Naive thymus-derived CD4-positive, alpha-beta T cell (primary cell): ENCODE measurements at regions not wholly inside any gene's neighbourhood (a gene's known extent, or its start where the extent isn't known, plus 50 kb on each side); places are given as distances from the start of the nearest gene placed in this dataset.
"Not testable (repeated sequence)": the region's sequence is repeated elsewhere in the genome, so short reads cannot be mapped to it uniquely, and the experiment has no call there.

ENCODE experiments used
- ATAC-seq: fragments of 150-1000 bp; cut with Tn5 transposase; 2 replicates; pipeline ENCODE4 v1.10.0; 2021; ENCODE audit warnings: mild to moderate bottlenecking, moderate library complexity
- CTCF ChIA-PET: fragments of 350-600 bp; sonication (Branson Sonifier 250); formaldehyde crosslinking; loops from one replicate; lab custom pipeline; 2021; ENCODE audit warnings: antibody characterized with exemption; lab: Charles Lee
- POLR2A ChIA-PET: fragments of 350-600 bp; sonication (Branson Sonifier 250); formaldehyde crosslinking; loops from one replicate; lab custom pipeline; 2021; ENCODE audit warnings: antibody characterized with exemption, inconsistent platforms; lab: Charles Lee
- DNase-seq, 9 donors: peaks; one replicate each; pipeline versions ENCODE4 v3.0.0 to v3.0.0-alpha.2; 2020 to 2022; ENCODE audit warnings: mixed read lengths in 1 of 9
- H3K27ac ChIP-seq: one replicate; pipeline ENCODE4 v1.7.0; 2013; ENCODE audit warnings: mild to moderate bottlenecking, low read depth, low read length, moderate library complexity
- H3K27me3 ChIP-seq, 2 donors: one replicate each; pipeline ENCODE4 v1.7.0; 2013; ENCODE audit warnings: low read length in 2 of 2, mild to moderate bottlenecking in 2 of 2, moderate library complexity in 2 of 2; ENCODE audit not compliant: control insufficient read depth in 2 of 2, insufficient read depth in 2 of 2
- H3K36me3 ChIP-seq, 3 experiments: 1 replicate in 2 of 3; 2 replicates in 1 of 3; pipeline ENCODE4 v1.7.0; 2013; ENCODE audit warnings: low read length in 3 of 3, mild to moderate bottlenecking in 3 of 3, moderate library complexity in 1 of 3; ENCODE audit not compliant: insufficient read depth in 3 of 3, control insufficient read depth in 2 of 3
- H3K4me1 ChIP-seq, 2 donors: one replicate each; pipeline ENCODE4 v1.7.0; 2013; ENCODE audit warnings: low read length in 2 of 2, mild to moderate bottlenecking in 2 of 2, moderate library complexity in 1 of 2; ENCODE audit not compliant: control insufficient read depth in 2 of 2, insufficient read depth in 2 of 2
- H3K4me3 ChIP-seq: 2 replicates; pipeline ENCODE4 v1.7.0; 2013; ENCODE audit warnings: mild to moderate bottlenecking, low read length
- H3K9me3 ChIP-seq, 3 experiments: 1 replicate in 2 of 3; 2 replicates in 1 of 3; pipeline ENCODE4 v1.7.0; 2013; ENCODE audit warnings: low read length in 3 of 3; ENCODE audit not compliant: control insufficient read depth in 2 of 3
- H3K27ac Mint-ChIP-seq, 9 donors: one replicate each; pipeline ENCODE4 v1.8.0; 2020 to 2022; ENCODE audit warnings: mixed read lengths in 9 of 9, mild to moderate bottlenecking in 8 of 9, moderate library complexity in 5 of 9, inconsistent platforms in 2 of 9
- H3K27me3 Mint-ChIP-seq, 5 donors: one replicate each; pipeline ENCODE4 v1.8.0; 2021 to 2022; ENCODE audit warnings: mixed read lengths in 5 of 5, mild to moderate bottlenecking in 1 of 5
- H3K36me3 Mint-ChIP-seq, 5 donors: one replicate each; pipeline ENCODE4 v1.8.0; 2020 to 2022; ENCODE audit warnings: mixed read lengths in 5 of 5, mild to moderate bottlenecking in 3 of 5, inconsistent platforms in 1 of 5
- H3K4me1 Mint-ChIP-seq, 7 donors: one replicate each; pipeline ENCODE4 v1.8.0; 2020 to 2022; ENCODE audit warnings: mixed read lengths in 7 of 7, mild to moderate bottlenecking in 3 of 7, inconsistent platforms in 1 of 7
- H3K4me3 Mint-ChIP-seq, 10 donors: one replicate each; pipeline ENCODE4 v1.8.0; 2020 to 2022; ENCODE audit warnings: mild to moderate bottlenecking in 10 of 10, mixed read lengths in 10 of 10, moderate library complexity in 6 of 10, inconsistent platforms in 2 of 10
- H3K9me3 Mint-ChIP-seq, 11 donors: one replicate each; pipeline ENCODE4 v1.8.0; 2020 to 2022; ENCODE audit warnings: mixed read lengths in 11 of 11, mild to moderate bottlenecking in 4 of 11, inconsistent platforms in 1 of 11, moderate library complexity in 1 of 11
- intact Hi-C, 2 donors: fragments of 100-400 bp; cut with micrococcal nuclease; formaldehyde crosslinking; loops; one replicate each; pipeline ENCODE4 v1.15.1; 2023

DNA sequence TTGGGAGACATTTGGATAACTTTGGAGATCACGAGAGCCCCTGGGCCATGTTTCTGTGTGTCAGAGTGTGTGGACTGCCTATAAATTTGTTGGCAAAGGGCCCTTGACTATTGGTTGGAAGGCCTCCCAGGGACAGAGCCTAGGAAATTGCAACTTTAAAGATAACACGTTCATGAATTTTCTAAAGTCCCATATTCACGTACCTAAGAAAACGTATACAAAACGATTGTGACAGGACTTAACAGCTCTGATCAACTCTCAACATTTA, 55.8 kb downstream of the DOP1B start:
- DNase-seq (no peak), ATAC-seq (no peak)
- peaks cover 1 to 13% (median 9%) of the 10 kb centered on the region in 7 donors for H3K4me1 Mint-ChIP-seq
- no peak overlapping the region for H3K4me3 ChIP-seq
- no peaks in the 10 kb centered on the region for H3K9me3 Mint-ChIP-seq
- H3K36me3 ChIP-seq: peaks cover 0 to 29% (median 9%) of the 10 kb centered on the region in 3 experiments
- no peaks in the 10 kb centered on the region for H3K27me3 Mint-ChIP-seq
- H3K4me1 ChIP-seq: no peaks in the 10 kb centered on the region
- no peaks in the 10 kb centered on the region for H3K27me3 ChIP-seq
- POLR2A ChIA-PET: no interaction called here
- H3K4me3 Mint-ChIP-seq: no peak overlapping the region
- H3K36me3 Mint-ChIP-seq: peaks cover 6 to 31% (median 13%) of the 10 kb centered on the region in 5 donors
- no peak overlapping the region for H3K27ac ChIP-seq
- intact Hi-C loops: no loop called here
- no peaks in the 10 kb centered on the region for H3K9me3 ChIP-seq
- H3K27ac Mint-ChIP-seq: no peak overlapping the region
- CTCF ChIA-PET: interaction anchor here (3.3 kb wide), 1 partner anchor 11 kb away, joined by 11 read pairs; no protein-coding TSS in a partner anchor

DNA sequence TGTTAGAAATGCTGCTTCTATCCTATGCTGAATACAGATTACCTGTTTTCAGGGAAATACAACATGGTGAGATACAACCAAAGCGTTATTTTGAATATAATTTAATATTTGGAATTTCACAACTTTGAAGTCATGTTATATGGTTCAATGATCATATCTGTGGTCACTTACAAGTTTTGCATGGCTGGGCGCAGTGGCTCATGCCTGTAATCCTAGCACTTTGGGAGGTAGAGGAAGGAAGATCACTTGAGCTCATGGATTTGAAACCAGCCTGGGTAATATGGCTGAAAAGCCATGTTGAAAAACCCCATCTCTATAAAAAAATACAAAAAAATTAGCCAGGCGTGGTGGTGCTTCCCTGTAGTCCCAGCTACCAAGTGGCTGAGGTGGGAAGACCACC, 57.9 kb downstream of the DOP1B start:
- H3K27ac Mint-ChIP-seq: no peak overlapping the region
- H3K27me3 Mint-ChIP-seq: no peaks in the 10 kb centered on the region
- H3K4me1 ChIP-seq: no peaks in the 10 kb centered on the region
- H3K27me3 ChIP-seq: no peaks in the 10 kb centered on the region
- POLR2A ChIA-PET: interaction anchor here (1.3 kb wide), 1 partner anchor 8 kb away, joined by 4 read pairs; no protein-coding TSS in a partner anchor
- H3K36me3 Mint-ChIP-seq: peaks cover 10 to 46% (median 24%) of the 10 kb centered on the region in 5 donors
- ATAC-seq (no peak), DNase-seq (no peak)
- intact Hi-C loops: no loop called here
- H3K4me1 Mint-ChIP-seq: peaks cover 1 to 7% (median 4%) of the 10 kb centered on the region in 7 donors
- H3K9me3 ChIP-seq: no peaks in the 10 kb centered on the region
- H3K4me3 Mint-ChIP-seq: no peak overlapping the region
- H3K27ac ChIP-seq: no peak overlapping the region
- CTCF ChIA-PET: interaction anchor here (0.6 kb wide), 1 partner anchor 117 kb away, joined by 3 read pairs; no protein-coding TSS in a partner anchor
- H3K4me3 ChIP-seq: no peak overlapping the region
- no peaks in the 10 kb centered on the region for H3K9me3 Mint-ChIP-seq
- peaks cover 0 to 39% (median 9%) of the 10 kb centered on the region in 3 experiments for H3K36me3 ChIP-seq

DNA sequence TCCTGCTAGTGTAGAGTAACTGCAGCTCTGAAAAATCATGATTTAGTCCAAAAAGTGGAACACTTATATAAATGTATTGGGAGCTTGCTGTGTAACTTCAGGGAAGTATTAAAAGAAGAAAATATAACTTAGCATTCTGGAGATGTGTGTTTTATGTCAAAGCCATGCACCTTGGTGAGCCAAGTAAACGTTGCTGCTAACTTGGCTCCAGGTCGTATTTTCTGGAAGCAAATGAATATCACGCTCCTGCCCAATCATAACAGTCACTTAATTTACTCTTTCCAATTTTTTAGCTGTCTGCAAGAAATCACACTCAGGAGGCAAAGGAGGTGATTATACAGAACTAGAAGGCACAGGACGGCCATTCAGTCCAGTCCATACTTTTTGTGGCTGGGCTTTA, 61.1 kb downstream of the DOP1B start:
- intact Hi-C loops: no loop called here
- Mint-ChIP-seq H3K27me3 (no peaks in the 10 kb centered on the region), H3K4me3 (no peak overlapping the region), H3K36me3 (peaks cover 5 to 30% (median 21%) of the 10 kb centered on the region in 5 donors), H3K4me1 (no peaks in the 10 kb centered on the region), H3K27ac (no peak overlapping the region), H3K9me3 (no peaks in the 10 kb centered on the region)
- CTCF ChIA-PET: no interaction called here
- Histone ChIP-seq H3K9me3 (no peaks in the 10 kb centered on the region), H3K27ac (no peak overlapping the region), H3K4me1 (no peaks in the 10 kb centered on the region), H3K4me3 (no peak overlapping the region), H3K36me3 (peaks cover 0 to 37% (median 9%) of the 10 kb centered on the region in 3 experiments), H3K27me3 (no peaks in the 10 kb centered on the region)
- DNase-seq (no peak), ATAC-seq (no peak)
- POLR2A ChIA-PET: no interaction called here

DNA sequence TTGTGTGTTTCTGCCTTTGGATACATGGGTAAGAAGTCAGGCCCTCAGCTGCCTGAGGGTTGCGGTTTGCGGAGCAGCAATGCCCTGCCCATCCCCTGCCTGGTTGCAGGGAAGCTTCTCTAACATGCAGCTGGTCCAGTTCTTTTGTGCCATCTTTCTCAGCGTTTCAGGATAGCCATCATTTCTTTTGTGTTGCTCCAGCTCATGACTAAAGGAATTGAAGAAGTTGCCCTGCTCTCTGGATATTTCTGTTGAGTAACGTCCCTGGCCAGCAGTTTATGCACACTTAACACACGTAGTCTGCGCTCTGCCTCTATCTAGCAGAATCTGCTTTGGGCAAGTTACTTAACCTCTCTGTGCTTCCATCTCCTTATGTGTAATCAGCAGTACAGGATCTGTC, 62.1 kb downstream of the DOP1B start:
- Histone ChIP-seq H3K4me3 (no peak overlapping the region), H3K9me3 (no peaks in the 10 kb centered on the region), H3K36me3 (peaks cover 0 to 35% (median 9%) of the 10 kb centered on the region in 3 experiments), H3K27me3 (no peaks in the 10 kb centered on the region), H3K27ac (no peak overlapping the region), H3K4me1 (no peaks in the 10 kb centered on the region)
- ChIA-PET POLR2A (no interaction called here), CTCF (interaction anchor here (1.5 kb wide), 1 partner anchor 66 kb away, joined by 3 read pairs; no protein-coding TSS in a partner anchor)
- intact Hi-C loops: no loop called here
- DNase-seq: no peak
- Mint-ChIP-seq H3K36me3 (peaks cover 5 to 36% (median 29%) of the 10 kb centered on the region in 5 donors), H3K9me3 (no peaks in the 10 kb centered on the region), H3K27ac (peak overlapping the region in 1 of 9 donors; percentile 73), H3K4me1 (no peaks in the 10 kb centered on the region), H3K27me3 (no peaks in the 10 kb centered on the region), H3K4me3 (no peak overlapping the region)
- no peak for ATAC-seq

DNA sequence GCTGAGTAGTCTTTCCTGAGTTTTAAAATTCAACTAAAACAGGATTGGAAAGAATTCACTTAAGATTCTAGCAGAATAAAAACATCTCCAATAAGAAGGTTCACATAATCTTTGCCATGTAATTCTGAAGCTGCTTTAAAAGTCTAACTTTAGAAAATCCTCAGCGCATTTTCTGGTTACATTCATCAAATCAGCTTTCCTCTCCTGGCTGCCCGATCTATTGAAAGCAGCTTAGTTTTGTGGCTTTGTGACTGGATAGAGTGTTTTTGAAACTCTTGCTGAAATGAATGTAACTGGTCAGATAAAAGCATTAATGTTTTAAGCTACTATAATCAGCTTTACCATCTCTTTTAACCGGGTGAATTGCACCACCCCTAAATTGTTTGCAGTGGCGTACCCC, 66.8 kb downstream of the DOP1B start:
- peaks cover 0 to 23% (median 0%) of the 10 kb centered on the region in 3 experiments for H3K36me3 ChIP-seq
- Mint-ChIP-seq H3K4me1 (no peaks in the 10 kb centered on the region), H3K4me3 (no peak overlapping the region), H3K36me3 (peaks cover 5 to 34% (median 23%) of the 10 kb centered on the region in 5 donors), H3K27ac (peak overlapping the region in 1 of 9 donors; percentile 30), H3K9me3 (no peaks in the 10 kb centered on the region), H3K27me3 (no peaks in the 10 kb centered on the region)
- no peaks in the 10 kb centered on the region for H3K27me3 ChIP-seq
- intact Hi-C loops: no loop called here
- no peaks in the 10 kb centered on the region for H3K4me1 ChIP-seq
- H3K4me3 ChIP-seq: no peak overlapping the region
- DNase-seq (no peak), ATAC-seq (no peak)
- ChIA-PET CTCF (interaction anchor here (1.9 kb wide), 1 partner anchor 12 kb away, joined by 11 read pairs; no protein-coding TSS in a partner anchor), POLR2A (interaction anchor here (0.7 to 2.3 kb wide), 3 partner anchors 9 to 68 kb away, joined by 3 to 5 read pairs (median 4); no protein-coding TSS in a partner anchor)
- no peaks in the 10 kb centered on the region for H3K9me3 ChIP-seq
- no peak overlapping the region for H3K27ac ChIP-seq

DNA sequence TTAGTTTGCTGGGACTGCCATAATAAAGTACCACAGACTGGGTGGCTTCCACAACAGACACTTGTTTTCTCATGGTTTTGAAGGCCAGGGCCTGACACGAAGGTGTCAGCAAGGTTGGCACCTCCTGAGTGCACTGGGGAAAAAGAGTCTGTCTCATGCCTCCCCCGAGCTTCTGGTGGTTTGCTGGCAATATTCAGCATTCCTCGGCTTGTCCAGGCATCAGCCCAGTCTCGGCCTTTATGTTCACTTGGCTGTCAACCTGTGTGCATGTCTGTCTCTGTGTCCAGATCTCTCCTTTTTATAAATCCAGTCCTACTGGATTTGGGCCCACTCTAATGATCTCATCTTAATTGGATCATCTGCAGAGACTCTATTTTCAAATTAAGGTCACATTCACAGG, 72.6 kb downstream of the DOP1B start:
- POLR2A ChIA-PET: no interaction called here
- peaks cover 0 to 4% of the 10 kb centered on the region in 2 donors for H3K4me1 ChIP-seq
- no peaks in the 10 kb centered on the region for H3K27me3 ChIP-seq
- Mint-ChIP-seq H3K4me1 (peaks cover 3 to 9% (median 5%) of the 10 kb centered on the region in 7 donors), H3K27me3 (no peaks in the 10 kb centered on the region), H3K27ac (peak overlapping the region in 1 of 9 donors; percentile 17), H3K36me3 (peaks cover 4 to 44% (median 8%) of the 10 kb centered on the region in 5 donors), H3K9me3 (no peaks in the 10 kb centered on the region), H3K4me3 (no peak overlapping the region)
- intact Hi-C loops: no loop called here
- peaks cover 0 to 45% (median 0%) of the 10 kb centered on the region in 3 experiments for H3K36me3 ChIP-seq
- ATAC-seq: no peak
- no peak for DNase-seq
- no peak overlapping the region for H3K27ac ChIP-seq
- H3K4me3 ChIP-seq: no peak overlapping the region
- H3K9me3 ChIP-seq: no peaks in the 10 kb centered on the region
- CTCF ChIA-PET: no interaction called here

DNA sequence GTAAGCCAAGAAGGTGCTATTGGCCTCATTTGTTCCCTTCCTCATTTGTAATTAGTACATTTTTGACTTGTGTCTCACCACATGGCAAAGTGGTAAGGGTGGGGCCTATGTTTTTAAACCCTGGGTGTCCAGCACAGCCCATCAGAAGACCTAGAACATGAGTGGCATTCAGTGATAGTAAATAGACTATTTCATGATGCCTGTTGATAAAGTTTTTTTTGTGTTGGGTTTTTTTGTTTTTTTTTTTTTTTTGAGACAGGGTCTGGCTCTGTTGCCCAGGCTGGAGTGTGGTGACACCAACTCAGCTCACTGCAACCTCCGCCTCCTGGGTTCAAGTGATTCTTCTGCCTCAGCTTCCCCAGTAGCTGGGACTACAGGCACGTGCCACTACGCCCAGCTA, 74.8 kb downstream of the DOP1B start:
- CTCF ChIA-PET, intact Hi-C loops, H3K27me3 Mint-ChIP-seq, H3K27ac Mint-ChIP-seq, H3K9me3 Mint-ChIP-seq, H3K4me3 Mint-ChIP-seq, POLR2A ChIA-PET, DNase-seq, H3K9me3 ChIP-seq, H3K4me1 ChIP-seq, ATAC-seq, H3K4me3 ChIP-seq, H3K27ac ChIP-seq, H3K27me3 ChIP-seq: not testable (repeated sequence)
- peaks cover 5 to 11% (median 9%) of the 10 kb centered on the region in 7 donors for H3K4me1 Mint-ChIP-seq
- peaks cover 0 to 38% (median 0%) of the 10 kb centered on the region in 3 experiments for H3K36me3 ChIP-seq
- H3K36me3 Mint-ChIP-seq: peaks cover 5 to 45% (median 10%) of the 10 kb centered on the region in 5 donors
